ENCODE measurements at regions not wholly inside any gene's neighbourhood (a gene's known extent, or its start where the extent isn't known, plus 50 kb on each side); places are given as distances from the start of the nearest gene placed in this dataset.

GRCh38 chr13:58191754-58192153 is 560.2 kb downstream of the PCDH17 start:
- Mint-ChIP-seq H3K4me3 (no peak overlapping the region), H3K27me3 (no peaks in the 10 kb centered on the region), H3K9me3 (peaks cover 3% of the 10 kb centered on the region), H3K27ac (no peak overlapping the region), H3K4me1 (ENCODE audit: low read depth) (no peaks in the 10 kb centered on the region), H3K36me3 (ENCODE audit: low read depth) (no peaks in the 10 kb centered on the region)
- CTCF ChIA-PET: no interaction called here
- POLR2A ChIA-PET: no interaction called here
- no peak overlapping the region for H3K27ac ChIP-seq (ENCODE audit: low read depth in 1 of 2, low read length in 2 of 2)
- TF ChIP-seq, protein P1, sequence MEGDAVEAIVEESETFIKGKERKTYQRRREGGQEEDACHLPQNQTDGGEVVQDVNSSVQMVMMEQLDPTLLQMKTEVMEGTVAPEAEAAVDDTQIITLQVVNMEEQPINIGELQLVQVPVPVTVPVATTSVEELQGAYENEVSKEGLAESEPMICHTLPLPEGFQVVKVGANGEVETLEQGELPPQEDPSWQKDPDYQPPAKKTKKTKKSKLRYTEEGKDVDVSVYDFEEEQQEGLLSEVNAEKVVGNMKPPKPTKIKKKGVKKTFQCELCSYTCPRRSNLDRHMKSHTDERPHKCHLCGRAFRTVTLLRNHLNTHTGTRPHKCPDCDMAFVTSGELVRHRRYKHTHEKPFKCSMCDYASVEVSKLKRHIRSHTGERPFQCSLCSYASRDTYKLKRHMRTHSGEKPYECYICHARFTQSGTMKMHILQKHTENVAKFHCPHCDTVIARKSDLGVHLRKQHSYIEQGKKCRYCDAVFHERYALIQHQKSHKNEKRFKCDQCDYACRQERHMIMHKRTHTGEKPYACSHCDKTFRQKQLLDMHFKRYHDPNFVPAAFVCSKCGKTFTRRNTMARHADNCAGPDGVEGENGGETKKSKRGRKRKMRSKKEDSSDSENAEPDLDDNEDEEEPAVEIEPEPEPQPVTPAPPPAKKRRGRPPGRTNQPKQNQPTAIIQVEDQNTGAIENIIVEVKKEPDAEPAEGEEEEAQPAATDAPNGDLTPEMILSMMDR (IDR thresholded peaks at IDR 0.05): no peak
- no peak overlapping the region for H3K4me3 ChIP-seq (ENCODE audit: low read length)
- H3K4me1 ChIP-seq (ENCODE audit: insufficient read depth, low read length): no peaks in the 10 kb centered on the region
- H3K27me3 ChIP-seq (ENCODE audit: control insufficient read depth in 1 of 2, insufficient read depth in 2 of 2, low read length in 2 of 2): no peaks in the 10 kb centered on the region
- ATAC-seq (ENCODE audit: poor library complexity) (no peak), DNase-seq (no peak)
- H3K9me3 ChIP-seq (ENCODE audit: control insufficient read depth in 1 of 2, insufficient read depth in 1 of 2, low read length in 2 of 2): no peaks in the 10 kb centered on the region
- intact Hi-C loops (cut with DNase I, micrococcal nuclease): no loop called here
- no peaks in the 10 kb centered on the region for H3K36me3 ChIP-seq (ENCODE audit: insufficient read depth, low read length)

DNA sequence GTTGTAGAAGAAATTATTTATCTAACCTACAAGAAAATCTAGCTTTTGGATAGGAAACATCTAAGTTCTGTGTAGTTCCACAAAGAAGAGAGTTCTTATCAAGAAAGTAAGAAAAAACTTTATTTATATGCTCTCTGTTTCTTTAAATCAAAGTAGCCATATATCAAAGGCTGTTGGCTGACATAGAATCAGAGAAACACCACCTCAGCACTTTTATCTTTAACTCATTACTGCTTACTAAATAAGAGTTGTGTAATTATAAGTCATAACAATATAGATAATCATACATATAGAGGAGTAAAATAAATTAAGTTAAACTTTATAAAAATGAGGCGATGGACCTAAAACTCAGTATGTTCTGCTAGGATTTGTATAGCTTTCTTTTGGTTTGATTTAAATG is 570.6 kb downstream of the PCDH17 start:
- Mint-ChIP-seq H3K27ac (no peak overlapping the region), H3K27me3 (no peaks in the 10 kb centered on the region), H3K9me3 (peaks cover 23% of the 10 kb centered on the region), H3K36me3 (ENCODE audit: low read depth) (no peaks in the 10 kb centered on the region), H3K4me3 (no peak overlapping the region), H3K4me1 (ENCODE audit: low read depth) (no peaks in the 10 kb centered on the region)
- TF ChIP-seq, protein P1 (IDR thresholded peaks at IDR 0.05): no peak
- intact Hi-C loops (cut with DNase I, micrococcal nuclease): no loop called here
- DNase-seq: no peak
- Histone ChIP-seq H3K4me3 (ENCODE audit: low read length) (no peak overlapping the region), H3K9me3 (ENCODE audit: control insufficient read depth in 1 of 2, insufficient read depth in 1 of 2, low read length in 2 of 2) (peaks cover 0 to 4% of the 10 kb centered on the region in 2 experiments), H3K27ac (ENCODE audit: low read depth in 1 of 2, low read length in 2 of 2) (no peak overlapping the region), H3K36me3 (ENCODE audit: insufficient read depth, low read length) (no peaks in the 10 kb centered on the region), H3K4me1 (ENCODE audit: insufficient read depth, low read length) (no peaks in the 10 kb centered on the region), H3K27me3 (ENCODE audit: control insufficient read depth in 1 of 2, insufficient read depth in 2 of 2, low read length in 2 of 2) (no peaks in the 10 kb centered on the region)
- no peak for ATAC-seq (ENCODE audit: poor library complexity)
- POLR2A ChIA-PET: no interaction called here
- CTCF ChIA-PET: no interaction called here

- no peaks in the 10 kb centered on the region for H3K27me3 ChIP-seq (ENCODE audit: control insufficient read depth in 1 of 2, insufficient read depth in 2 of 2, low read length in 2 of 2)
- H3K4me1 ChIP-seq (ENCODE audit: insufficient read depth, low read length): no peaks in the 10 kb centered on the region
- Mint-ChIP-seq H3K9me3 (peaks cover 12% of the 10 kb centered on the region), H3K27ac (no peak overlapping the region), H3K4me3 (no peak overlapping the region), H3K27me3 (no peaks in the 10 kb centered on the region), H3K36me3 (ENCODE audit: low read depth) (no peaks in the 10 kb centered on the region), H3K4me1 (ENCODE audit: low read depth) (no peaks in the 10 kb centered on the region)
- CTCF ChIA-PET: no interaction called here
- H3K9me3 ChIP-seq (ENCODE audit: control insufficient read depth in 1 of 2, insufficient read depth in 1 of 2, low read length in 2 of 2): peaks cover 0 to 7% of the 10 kb centered on the region in 2 experiments
- ATAC-seq (ENCODE audit: poor library complexity) (no peak), DNase-seq (no peak)
- H3K27ac ChIP-seq (ENCODE audit: low read depth in 1 of 2, low read length in 2 of 2): no peak overlapping the region
- H3K36me3 ChIP-seq (ENCODE audit: insufficient read depth, low read length): no peaks in the 10 kb centered on the region
- intact Hi-C loops (cut with DNase I, micrococcal nuclease): no loop called here
- H3K4me3 ChIP-seq (ENCODE audit: low read length): no peak overlapping the region
- TF ChIP-seq, protein P1 (IDR thresholded peaks at IDR 0.05): no peak
- POLR2A ChIA-PET: no interaction called here
These were observed 576.0 kb downstream of the PCDH17 start for GRCh38 chr13:58207501-58207900.

Data from CD4-positive, alpha-beta T cell (primary cell).